HG03039 (cell line): ENCODE measurements at regions not wholly inside any gene's neighbourhood (a gene's known extent, or its start where the extent isn't known, plus 50 kb on each side); places are given as distances from the start of the nearest gene placed in this dataset.
"Not testable (repeated sequence)": the region's sequence is repeated elsewhere in the genome, so short reads cannot be mapped to it uniquely, and the experiment has no call there.

Source experiments
- ATAC-seq: cut with Tn5 transposase; IDR thresholded peaks from one replicate; pipeline ENCODE4 v1.9.1; 2021; ENCODE audit warnings: mild to moderate bottlenecking, moderate library complexity; ENCODE audit not compliant: unreplicated experiment

DNA sequence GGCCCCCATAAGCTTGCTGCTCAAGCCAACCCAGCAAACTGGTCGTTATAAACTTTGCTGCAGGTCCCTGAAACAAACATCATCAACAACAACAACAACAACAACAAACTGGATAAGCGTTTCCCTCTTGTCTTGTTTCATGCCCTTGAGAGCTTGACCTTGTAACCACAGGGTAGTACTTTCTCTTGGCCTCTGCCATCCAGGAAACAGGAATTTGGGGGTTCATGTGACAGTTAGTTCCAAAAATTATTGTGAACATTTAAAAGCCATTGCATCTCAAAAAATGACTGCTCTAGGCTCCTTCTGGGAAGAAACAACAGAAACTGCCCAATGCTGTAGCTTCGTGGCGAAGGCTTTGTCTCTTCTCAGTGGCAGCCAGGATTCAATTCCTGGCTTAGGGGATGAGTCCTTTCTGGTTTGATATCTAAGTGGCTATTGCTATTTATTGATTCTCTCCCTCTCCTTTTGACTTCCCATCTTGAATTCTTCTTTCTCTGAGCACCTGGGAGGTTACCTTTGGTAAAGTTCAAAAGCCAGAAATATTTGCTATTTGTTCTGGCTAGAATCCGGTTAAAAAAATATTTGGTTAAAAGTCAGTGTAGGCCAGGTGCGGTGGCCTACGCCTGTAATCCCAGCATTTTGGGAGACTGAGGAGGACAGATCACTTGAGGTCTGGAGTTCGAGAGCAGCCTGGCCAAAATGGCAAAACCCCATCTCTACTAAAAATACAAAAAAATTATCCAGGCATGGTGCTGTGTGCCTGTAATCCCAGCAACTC lies 52.0 kb upstream of the CPM start:
- ATAC-seq: no peak

DNA sequence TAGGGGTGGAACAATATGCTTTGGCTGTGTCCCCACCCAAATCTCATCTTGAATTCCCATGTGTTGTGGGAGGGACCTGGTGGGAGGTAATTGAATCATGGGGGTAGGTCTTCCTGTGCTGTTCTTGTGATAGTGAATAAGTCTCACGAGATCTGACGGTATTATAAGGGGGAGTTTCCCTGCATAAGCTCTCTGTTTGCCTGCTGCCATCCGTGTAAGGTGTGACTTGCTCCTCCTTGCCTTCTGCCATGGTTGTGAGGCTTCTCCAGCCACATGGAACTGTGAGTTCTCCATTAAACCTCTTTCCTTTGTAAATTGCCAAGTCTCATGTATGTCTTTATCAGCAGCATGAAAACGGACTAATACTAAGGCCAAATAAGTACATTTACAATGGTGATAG lies 64.6 kb upstream of the CPM start:
- ATAC-seq: not testable (repeated sequence)

DNA sequence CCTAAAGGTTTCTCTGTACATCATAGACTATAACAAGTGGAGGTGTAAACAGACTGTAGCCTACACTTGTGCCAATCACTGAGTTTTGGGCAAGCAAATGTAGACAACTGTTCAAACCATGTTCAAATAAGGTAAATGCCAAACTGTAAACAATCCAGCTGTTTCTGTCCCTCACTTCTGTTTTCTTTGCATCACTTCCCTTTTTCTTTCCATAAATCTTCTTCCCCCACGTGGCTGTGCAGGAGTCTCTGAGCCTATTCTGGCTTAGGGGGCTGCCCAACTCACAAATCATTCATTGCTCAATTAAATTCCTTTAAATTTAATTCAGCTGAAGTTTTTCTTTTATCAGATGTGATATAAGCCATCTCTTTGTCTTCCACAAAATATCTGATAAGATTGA lies 65.1 kb upstream of the CPM start:
- no peak for ATAC-seq

DNA sequence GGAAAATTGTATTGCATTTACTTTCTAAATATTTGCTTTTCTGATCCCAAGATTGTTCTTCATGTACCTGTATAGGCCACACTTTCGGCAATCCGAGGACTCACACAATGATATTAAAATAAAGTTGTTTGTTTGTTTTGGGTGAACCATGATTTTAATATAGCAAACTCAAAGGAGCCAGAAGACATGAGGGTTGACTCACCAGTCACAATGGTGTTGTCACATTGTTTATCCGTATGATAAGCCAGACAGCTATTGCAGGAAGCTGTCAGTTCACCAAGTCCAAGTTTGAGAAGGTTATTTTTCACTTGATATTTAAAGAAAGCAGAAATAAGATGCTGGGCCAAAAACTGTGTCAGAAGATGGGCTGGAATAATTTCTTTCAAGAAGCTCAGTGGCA lies 67.1 kb upstream of the CPM start:
- no peak for ATAC-seq

DNA sequence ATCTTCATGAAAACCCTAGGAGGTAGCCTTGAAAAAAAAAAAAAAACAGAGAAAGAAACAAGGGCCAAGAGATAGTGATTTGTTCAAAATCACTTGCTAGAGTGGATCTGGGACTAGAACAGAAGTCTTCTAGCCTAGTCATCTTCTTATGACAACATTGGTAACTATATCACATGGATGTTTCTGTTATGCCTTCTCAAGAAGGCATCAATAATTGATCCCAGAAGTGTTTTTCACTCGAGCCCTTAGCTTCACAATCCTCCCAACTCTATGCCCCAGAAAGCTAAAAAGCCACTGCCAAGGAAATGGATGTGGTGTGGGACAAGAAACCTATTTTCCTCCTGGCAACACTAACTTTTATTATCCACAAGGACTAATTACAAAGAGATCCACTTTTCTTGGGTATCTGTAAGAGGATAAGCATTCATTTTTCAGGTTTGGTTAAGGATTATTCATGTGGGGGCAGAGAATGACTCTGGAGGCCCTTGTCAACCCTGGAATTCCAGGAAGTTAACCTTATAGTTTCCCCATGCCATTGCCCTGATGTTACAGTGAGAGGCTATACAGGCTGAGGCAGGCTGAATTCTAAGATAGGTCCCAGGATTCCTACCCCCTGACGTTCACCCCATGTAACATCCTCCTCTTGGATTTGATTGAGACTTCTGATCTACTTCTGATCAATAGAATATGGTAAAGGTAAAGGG lies 67.7 kb upstream of the CPM start:
- no peak for ATAC-seq

DNA sequence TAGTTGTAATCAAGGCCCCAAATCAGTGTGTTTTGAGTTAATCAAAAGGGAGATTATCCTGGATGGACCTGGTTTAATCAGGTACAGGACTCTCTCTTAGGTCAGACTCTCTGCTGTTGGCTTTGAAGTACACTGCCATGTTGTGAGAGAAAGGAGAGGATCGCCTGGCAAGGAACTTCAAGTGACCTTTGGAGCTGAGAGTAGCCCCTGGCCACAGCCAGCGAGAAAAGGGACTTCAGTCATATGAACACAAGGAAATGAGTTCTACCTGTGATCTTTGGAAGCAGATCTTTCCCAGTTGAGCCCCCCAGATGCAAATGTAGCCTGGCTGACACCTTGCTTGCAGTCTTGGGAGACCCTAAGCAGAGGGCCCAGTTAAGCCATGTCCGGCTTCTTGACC lies 68.3 kb upstream of the CPM start:
- no peak for ATAC-seq

DNA sequence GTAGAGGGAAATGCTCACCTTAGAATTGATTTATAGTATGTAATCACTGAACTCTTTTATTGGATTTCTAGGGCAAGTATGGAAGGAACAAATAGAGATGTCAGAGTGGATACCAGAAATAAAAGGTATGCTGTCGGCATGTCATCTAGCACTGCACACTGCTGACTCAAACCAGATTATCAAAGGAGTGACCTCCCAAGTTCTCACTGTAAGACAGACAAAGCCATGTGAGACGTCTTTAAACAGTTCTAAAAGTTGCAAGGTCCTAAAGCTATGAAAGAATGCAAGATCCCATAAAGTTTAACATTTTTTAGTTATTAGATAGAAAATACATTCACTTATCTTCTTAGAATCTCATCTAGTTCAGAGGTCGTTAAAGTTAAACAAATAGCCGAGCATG lies 70.0 kb upstream of the CPM start:
- no peak for ATAC-seq

DNA sequence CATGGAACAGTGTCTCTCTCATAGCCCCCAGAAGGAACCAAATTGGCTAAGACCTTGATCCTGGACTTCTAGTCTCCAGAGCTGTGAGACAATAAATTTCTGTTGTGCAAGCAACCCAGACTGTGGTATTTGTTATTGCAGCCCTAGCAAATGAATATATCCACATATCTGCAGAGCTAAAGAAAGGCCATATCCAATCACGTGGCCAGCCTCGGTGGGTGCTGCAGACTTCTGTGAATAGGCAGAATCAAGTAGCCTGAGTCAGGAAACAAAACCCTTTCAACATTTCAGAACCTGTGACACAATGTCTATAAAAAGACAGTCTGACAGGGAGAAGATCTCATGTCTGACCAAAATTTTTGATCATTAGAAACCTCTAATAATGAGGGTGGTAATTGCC lies 71.0 kb upstream of the CPM start:
- ATAC-seq: no peak

DNA sequence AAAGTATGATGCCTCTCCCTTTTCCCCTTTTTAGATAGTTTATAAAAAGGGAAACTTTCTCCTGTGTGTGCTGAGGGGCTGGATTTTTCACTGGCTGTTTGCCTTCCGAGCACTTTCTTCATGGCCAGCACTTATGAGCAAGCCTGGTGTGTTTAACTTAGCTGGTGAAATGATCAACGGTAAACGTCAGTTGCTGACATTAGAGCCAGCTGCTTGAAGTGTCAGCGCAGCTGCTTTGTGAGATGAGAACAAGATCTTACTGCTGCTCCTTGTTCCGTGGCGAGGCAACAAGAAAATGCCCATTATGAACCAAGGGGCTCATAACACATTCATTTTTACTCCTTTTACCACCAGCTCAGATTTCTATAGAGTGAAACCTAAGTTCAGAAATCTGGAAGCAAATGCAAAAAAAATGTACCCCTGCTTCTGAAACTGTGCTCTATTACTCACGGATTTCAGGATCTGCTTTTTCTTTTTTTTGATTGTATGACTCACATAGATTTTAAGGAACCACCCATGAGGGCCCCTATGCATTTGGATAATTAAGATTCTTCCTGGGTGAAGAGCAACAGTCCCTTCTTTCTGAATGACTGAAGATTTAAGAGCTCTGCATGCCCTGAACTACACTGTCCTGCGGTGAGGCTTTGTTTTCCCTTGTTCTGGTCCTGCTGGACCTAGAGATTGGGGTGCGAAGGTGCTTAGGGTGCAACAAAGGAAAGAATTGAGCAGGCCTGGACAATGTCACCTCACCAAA lies 74.3 kb upstream of the CPM start:
- ATAC-seq: no peak

DNA sequence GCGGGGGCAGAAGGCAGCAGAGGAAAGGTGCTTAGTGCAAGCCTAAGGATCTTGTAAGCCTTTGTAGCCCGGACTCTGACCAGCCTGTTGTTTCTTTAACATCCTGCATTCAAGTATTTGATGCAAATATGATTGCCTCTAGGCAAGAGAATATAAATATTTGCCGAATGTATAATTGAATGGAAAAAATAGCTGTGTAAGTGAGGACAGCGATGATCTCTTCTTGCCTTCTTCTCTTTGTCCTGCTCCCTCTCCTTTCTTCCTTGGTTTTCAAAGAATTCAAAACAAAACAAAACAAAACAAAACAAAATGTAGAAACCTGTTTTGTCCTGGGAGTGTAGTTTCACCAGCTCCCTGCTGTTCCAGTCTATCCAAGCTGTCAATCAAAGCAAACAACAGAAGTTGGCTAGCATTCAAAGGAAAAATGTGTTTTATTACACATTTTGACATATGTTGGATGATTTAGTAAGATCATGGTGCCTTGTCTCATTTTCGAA lies 74.9 kb upstream of the CPM start:
- no peak for ATAC-seq

DNA sequence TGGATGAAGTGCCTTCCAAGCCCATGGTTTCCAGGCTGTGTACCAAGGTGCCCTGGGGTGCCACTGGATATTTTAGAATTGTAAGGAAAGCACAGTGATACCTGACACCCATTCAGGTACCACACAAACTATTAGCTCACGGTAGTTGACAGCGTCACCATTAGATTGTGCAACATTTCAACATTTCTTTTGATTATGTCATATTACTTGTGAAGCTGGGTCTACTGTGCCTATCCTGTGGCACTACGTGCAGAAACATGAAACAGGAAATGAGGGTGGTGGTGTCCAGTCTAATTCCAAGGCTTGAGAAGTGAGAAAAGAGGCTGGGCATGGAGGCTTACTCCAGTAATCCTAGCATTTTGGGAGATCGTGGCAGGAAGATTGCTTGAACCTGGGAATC lies 75.5 kb upstream of the CPM start:
- no peak for ATAC-seq

DNA sequence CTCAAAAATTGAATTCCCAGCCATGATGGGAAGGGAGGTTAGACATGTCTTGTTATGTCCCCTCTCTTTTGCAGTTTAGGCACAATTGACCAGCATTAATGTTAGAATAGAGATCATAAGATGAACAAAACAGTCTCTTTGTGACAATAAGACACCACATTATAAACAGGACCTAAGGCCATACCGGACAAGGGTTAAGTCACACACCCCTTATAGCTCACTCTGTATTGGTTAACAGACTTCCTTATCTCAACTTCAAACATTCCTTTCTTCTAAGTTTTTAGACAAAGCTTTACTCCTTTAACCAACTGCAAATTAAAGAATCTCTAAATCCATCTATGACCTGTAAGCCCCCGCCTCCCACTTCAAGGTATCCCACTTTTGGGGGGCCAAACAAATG lies 81.1 kb upstream of the CPM start:
- ATAC-seq: no peak

DNA sequence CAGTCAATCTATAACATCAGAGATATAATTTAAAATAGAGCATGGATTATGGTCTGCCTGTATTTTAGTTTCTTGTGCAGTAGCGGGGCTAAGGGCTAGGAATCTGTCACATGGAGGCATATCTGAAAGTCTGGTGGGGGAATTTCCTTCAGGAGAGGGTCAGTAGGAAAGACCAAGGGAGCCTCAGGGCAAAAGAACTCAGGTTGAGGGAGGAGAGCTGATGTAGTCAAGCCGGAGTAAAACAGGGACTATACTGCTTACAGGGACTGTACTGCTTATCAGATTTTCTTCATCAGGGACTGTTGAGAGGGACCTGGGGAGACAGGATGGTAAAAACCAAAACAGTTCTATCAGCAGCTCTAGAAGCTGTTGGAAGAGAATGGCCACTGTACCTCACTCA lies 82.0 kb upstream of the CPM start:
- no peak for ATAC-seq

DNA sequence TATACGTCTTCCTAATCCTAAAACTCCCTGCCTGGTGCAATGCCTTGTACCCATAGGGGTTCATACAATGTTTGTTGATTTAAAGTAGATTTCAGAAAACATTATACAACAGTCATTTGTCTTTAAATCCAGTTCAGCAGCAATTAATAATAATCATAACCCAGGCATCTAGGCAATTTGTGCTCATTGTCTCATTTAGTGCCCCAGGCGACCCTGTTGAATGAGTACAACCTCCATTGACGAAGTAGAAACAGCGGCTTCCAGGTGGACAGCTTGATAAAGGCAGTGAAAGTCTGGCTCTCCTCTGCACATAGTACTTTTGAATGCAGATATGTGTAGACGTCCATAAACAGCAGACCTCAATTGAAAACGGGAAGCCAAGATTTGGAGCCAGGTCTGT lies 82.9 kb upstream of the CPM start:
- ATAC-seq: no peak

DNA sequence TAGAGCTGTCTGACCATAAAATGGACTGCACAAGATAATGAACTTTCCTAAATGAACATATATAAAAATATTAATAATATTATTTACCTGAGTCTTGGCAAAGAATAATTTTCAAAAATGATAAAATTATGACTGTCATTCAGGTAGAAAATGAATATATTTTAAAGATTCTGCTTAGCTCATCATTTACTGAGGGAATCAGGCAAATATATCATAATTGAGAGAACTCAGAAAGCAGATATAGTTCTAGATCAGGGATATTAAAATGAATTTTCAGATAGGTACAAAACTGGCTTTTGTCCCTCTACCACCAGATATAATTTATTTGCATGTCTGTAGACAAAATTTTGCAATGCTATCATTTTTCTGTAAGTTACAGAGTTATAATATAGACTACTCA lies 86.1 kb upstream of the CPM start:
- no peak for ATAC-seq

DNA sequence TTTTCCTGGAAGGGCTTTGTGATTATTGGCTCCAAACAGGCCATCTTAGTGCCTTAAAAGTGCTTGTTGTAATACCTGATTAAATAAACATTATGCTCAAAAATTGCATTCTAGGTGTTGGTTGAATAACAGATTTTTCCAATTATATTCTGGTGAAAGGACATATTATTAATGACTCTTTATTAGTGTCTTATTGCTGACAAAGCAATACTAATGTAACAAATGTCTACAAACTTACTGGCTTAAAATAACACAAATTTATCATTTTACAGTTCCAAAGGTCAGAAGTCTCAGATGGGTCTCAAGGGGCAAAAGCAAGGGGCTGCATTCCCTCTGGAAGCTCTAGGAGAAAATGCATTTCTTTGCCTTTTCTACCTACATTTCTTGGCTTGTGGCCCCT lies 86.9 kb upstream of the CPM start:
- no peak for ATAC-seq

DNA sequence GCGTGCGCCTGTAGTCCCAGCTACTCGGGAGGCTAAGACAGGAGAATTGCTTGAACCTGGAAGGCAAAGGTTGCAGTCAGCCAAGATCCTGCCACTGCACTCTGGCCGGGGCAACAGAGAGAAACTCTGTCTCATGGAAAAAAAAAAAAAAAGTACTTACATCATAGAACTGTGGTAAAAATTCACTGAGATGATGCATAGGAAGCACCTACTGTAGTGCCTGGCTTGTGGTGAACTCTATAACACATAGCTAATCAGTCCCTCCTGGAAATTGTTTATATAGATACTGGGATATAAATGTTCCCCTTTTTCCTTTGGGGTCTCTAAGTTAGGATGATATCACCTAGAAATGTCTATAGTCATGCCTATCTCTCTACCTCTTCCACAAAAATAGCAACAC lies 89.7 kb upstream of the CPM start:
- no peak for ATAC-seq

DNA sequence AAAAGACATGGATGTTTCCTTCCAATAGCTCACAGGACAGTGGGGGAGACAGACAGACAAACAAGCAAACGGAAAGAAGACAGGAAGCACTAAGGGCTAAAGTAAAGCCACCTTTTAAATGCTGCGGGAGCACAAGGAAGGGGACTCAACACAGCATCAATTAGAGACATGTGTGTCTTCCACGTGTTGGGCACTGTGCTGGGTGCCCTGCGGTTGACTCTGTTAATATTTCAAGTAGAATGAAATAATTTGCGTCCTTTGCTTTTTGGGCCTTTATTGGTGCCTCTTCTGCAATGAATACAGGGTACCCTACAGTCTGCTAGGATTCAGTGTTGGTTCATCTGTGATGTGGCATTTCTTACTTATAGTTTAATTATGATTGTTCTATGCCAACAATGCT lies 90.9 kb upstream of the CPM start:
- ATAC-seq: no peak

DNA sequence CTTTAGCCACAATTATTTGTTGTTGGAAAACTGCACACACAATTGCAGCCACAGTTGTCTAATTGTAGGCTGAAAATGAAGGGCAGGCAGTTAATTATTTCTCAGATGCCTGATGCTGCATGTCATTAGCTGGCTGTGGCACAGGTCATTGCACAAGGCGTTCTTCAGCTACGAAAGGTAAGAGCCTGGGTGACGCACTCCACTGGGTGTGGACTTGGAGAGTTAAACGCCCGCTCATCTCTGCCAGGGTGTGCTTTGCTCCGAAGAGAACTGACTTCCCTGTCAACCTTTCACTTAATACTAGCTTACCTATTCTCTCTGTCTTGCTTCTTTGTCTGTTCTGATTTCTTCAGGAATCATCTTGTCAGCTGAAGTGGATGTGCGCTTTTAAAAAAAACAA lies 91.4 kb upstream of the CPM start:
- ATAC-seq: no peak

DNA sequence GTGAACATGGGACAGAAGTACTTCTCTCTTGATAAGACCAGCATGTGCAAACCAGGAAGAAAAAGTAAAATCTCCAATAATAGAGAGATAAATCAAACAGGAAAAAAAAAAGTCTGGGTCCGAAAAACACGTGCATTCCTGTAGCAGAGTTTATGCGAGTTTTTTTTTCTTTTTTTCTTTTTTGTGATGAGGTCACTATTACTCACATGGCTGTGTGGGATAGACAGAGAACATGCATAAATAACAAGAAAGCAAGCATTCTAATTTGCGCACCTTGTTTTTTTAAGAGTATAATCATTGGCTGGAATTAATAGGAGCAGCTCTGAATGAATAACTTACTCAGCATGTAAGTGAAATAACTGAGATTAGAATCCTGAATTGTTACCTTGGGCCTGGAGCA lies 91.9 kb upstream of the CPM start:
- ATAC-seq: no peak

DNA sequence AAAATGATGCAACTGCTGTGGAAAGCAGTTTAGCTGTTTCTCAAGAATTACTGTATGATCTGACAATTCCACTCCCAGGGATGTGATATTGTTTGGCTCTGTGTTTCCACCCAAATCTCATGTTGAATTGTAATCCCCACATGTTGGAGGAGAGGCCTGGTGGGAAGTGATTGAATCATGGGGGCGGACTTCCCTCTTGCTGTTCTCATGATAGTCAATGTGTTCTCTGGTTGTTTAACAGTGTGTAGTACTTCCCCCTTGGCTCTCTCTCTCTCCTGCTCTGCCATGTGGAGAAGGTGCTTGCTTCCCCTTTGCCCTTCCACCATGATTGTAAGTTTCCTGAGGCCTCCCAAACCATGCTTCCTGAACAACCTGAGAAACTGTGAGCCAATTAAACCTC lies 93.4 kb upstream of the CPM start:
- no peak for ATAC-seq

DNA sequence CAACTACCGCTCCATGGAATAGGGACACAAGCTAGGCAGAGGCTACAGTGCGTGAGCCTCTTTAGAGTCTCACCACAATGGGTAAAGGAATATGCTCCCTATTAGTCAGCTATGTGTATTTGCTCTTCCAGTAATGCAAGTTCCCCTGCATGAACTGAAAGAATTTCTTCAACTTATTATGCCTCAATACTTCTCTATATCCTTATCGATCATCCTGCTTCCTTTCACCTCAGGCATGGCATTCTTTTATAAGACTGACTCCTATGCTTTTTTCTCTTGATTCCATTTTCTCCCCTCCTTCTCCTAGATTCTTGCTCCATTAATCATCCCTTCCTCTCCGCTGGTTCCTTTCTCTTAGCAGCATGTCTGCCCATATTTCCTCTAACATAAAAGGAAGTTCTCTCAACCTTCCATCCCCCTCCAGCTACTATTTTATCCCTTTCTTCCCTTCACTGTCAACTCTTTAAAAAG lies 94.5 kb upstream of the CPM start:
- no peak for ATAC-seq
